GM18505 (cell line): ENCODE measurements at regions not wholly inside any gene's neighbourhood (a gene's known extent, or its start where the extent isn't known, plus 50 kb on each side); places are given as distances from the start of the nearest gene placed in this dataset.

ENCODE experiments used
- ATAC-seq: cut with Tn5 transposase; IDR thresholded peaks from one replicate; pipeline ENCODE4 v1.9.1; 2021; ENCODE audit not compliant: unreplicated experiment
- POLR2A ChIP-seq: IDR thresholded peaks from 4 replicates; pipeline ENCODE4 v1.6.1; 2011; ENCODE audit warnings: borderline replicate concordance; ENCODE audit not compliant: insufficient read depth, insufficient read length; ENCODE audit errors: extremely low read depth

GRCh38 chr7:113797420-113798010 lies 121.3 kb downstream of the PPP1R3A start:
- no peak for ATAC-seq
- TF ChIP-seq POLR2A: no peak

- no peak for TF ChIP-seq POLR2A
- ATAC-seq: no peak
Measured at GRCh38 chr7:113796557-113796956, 122.3 kb downstream of the PPP1R3A start.

- no peak for ATAC-seq
- TF ChIP-seq POLR2A: no peak
Measured at GRCh38 chr7:113794573-113794972, 124.2 kb downstream of the PPP1R3A start.

- ATAC-seq: no peak
- TF ChIP-seq POLR2A: no peak
Measured at GRCh38 chr7:113793171-113793570, 125.6 kb downstream of the PPP1R3A start.

GRCh38 chr7:113790025-113790424 lies 128.8 kb downstream of the PPP1R3A start:
- TF ChIP-seq POLR2A: no peak
- ATAC-seq: no peak

- no peak for TF ChIP-seq POLR2A
- ATAC-seq: no peak
Measured at GRCh38 chr7:113787106-113787505, 131.7 kb downstream of the PPP1R3A start.

GRCh38 chr7:113784956-113785355 lies 133.9 kb downstream of the PPP1R3A start:
- no peak for ATAC-seq
- TF ChIP-seq POLR2A: no peak

GRCh38 chr7:113784316-113784715 lies 134.5 kb downstream of the PPP1R3A start:
- TF ChIP-seq POLR2A: no peak
- ATAC-seq: no peak

- ATAC-seq: no peak
- TF ChIP-seq POLR2A: no peak
Measured at GRCh38 chr7:113783403-113783802, 135.4 kb downstream of the PPP1R3A start.

- no peak for ATAC-seq
- TF ChIP-seq POLR2A: no peak
Measured at GRCh38 chr7:113775804-113776203, 143.0 kb downstream of the PPP1R3A start.

GRCh38 chr7:113775401-113775800 lies 143.4 kb downstream of the PPP1R3A start:
- no peak for ATAC-seq
- no peak for TF ChIP-seq POLR2A

- peak; percentile 92 for ATAC-seq
- no peak for TF ChIP-seq POLR2A
Measured at GRCh38 chr7:113774182-113774807, 144.5 kb downstream of the PPP1R3A start.

- TF ChIP-seq POLR2A: no peak
- no peak for ATAC-seq
Measured at GRCh38 chr7:113770146-113770738, 148.6 kb downstream of the PPP1R3A start.

- no peak for ATAC-seq
- TF ChIP-seq POLR2A: no peak
Measured at GRCh38 chr7:113768387-113768786, 150.4 kb downstream of the PPP1R3A start.
